Panc1 (cell line): ENCODE measurements at regions not wholly inside any gene's neighbourhood (a gene's known extent, or its start where the extent isn't known, plus 50 kb on each side); places are given as distances from the start of the nearest gene placed in this dataset.

Experiments used
- ATAC-seq: fragments of 200-7000 bp; cut with Tn5 transposase; 2 replicates; pipeline ENCODE4 v1.9.1; 2020; ENCODE audit warnings: mild to moderate bottlenecking, moderate library complexity
- BruUV-seq: library from RNA; stranded (reverse); fragments of 400-500 nt; replicated peaks from 2 replicates; lab custom pipeline; 2021; lab: Mats Ljungman, UMichigan
- CTCF ChIA-PET: fragments of 300-600 bp; sonication (Branson Sonifier 250); formaldehyde crosslinking; loops from one replicate; lab custom pipeline; 2022; ENCODE audit warnings: antibody characterized with exemption; lab: Charles Lee
- POLR2A ChIA-PET: fragments of 300-600 bp; sonication (Branson Sonifier 250); formaldehyde crosslinking; loops from one replicate; lab custom pipeline; 2022; ENCODE audit warnings: antibody characterized with exemption; lab: Charles Lee
- DNase-seq: peaks from one replicate; pipeline ENCODE4 v3.0.0-alpha.2; 2010; ENCODE audit warnings: low read depth, low spot score
- H3K27ac ChIP-seq: 2 replicates; pipeline ENCODE4 v1.5.1; 2011; ENCODE audit warnings: mild to moderate bottlenecking, low read length, inconsistent platforms
- H3K27me3 ChIP-seq: fragments of 200-500 bp; sonication (Bioruptor generic); 2 replicates; pipeline ENCODE4 v1.6.0; 2014; ENCODE audit warnings: low read length, inconsistent platforms; ENCODE audit not compliant: control insufficient read depth, insufficient read depth
- H3K36me3 ChIP-seq: fragments of 200-500 bp; sonication (Bioruptor generic); 2 replicates; pipeline ENCODE4 v1.5.1; 2014; ENCODE audit warnings: inconsistent platforms, mild to moderate bottlenecking, low read length, moderate library complexity; ENCODE audit not compliant: control insufficient read depth, insufficient read depth
- H3K4me1 ChIP-seq: 2 replicates; pipeline ENCODE4 v1.5.1; 2011; ENCODE audit warnings: inconsistent platforms, mild to moderate bottlenecking, low read length, moderate library complexity; ENCODE audit not compliant: control insufficient read depth, insufficient read depth
- H3K4me3 ChIP-seq, 2 experiments: 2 replicates each; pipeline ENCODE4 v1.5.1; 2011 to 2012; ENCODE audit warnings: low read depth in 2 of 2, low read length in 2 of 2, mild to moderate bottlenecking in 2 of 2, inconsistent platforms in 1 of 2, moderate library complexity in 1 of 2
- H3K9me3 ChIP-seq: fragments of 200-500 bp; sonication (Bioruptor generic); 2 replicates; pipeline ENCODE4 v1.5.1; 2014; ENCODE audit warnings: low read depth, mild to moderate bottlenecking, inconsistent platforms, low read length, moderate library complexity; ENCODE audit not compliant: control insufficient read depth, insufficient read depth
- POLR2AphosphoS5 ChIP-seq: IDR thresholded peaks from 2 replicates; pipeline ENCODE4 v1.6.1; 2012; ENCODE audit warnings: mild to moderate bottlenecking, low read depth, low read length, moderate library complexity
- SIN3A ChIP-seq: IDR thresholded peaks from 2 replicates; pipeline ENCODE4 v1.6.1; 2012; ENCODE audit warnings: low read depth, mild to moderate bottlenecking, low read length, moderate library complexity, borderline replicate concordance; ENCODE audit not compliant: insufficient read depth
- TCF7L2 ChIP-seq: IDR thresholded peaks from 2 replicates; pipeline ENCODE4 v1.6.1; 2011; ENCODE audit warnings: mild to moderate bottlenecking, low read depth, low read length, inconsistent platforms
- in situ Hi-C: cut with HindIII; loops from 2 replicates; pipeline ENCODE4 v1.10.0; 2016; ENCODE audit warnings: low sequenced_read_pairs, low pct_unique_long_range_greater_than_20kb
- intact Hi-C: fragments of 100-400 bp; cut with micrococcal nuclease; formaldehyde crosslinking; loops from one replicate; pipeline ENCODE4 v1.10.0; 2022; ENCODE audit not compliant: unreplicated experiment
- TF ChIP-seq, protein P1 (sequence below), 2 experiments: IDR thresholded peaks; 2 replicates each; pipeline ENCODE4 v1.6.1; 2011 to 2012; ENCODE audit warnings: low read depth in 2 of 2, control low read depth in 1 of 2, low read length in 1 of 2, mild to moderate bottlenecking in 1 of 2, moderate library complexity in 1 of 2; ENCODE audit not compliant: insufficient read depth in 1 of 2
- TF ChIP-seq, protein P2 (sequence below): fragments of 450-650 bp; IDR thresholded peaks from 2 replicates; pipeline ENCODE4 v1.5.1; 2017; ENCODE audit warnings: mild to moderate bottlenecking

DNA sequence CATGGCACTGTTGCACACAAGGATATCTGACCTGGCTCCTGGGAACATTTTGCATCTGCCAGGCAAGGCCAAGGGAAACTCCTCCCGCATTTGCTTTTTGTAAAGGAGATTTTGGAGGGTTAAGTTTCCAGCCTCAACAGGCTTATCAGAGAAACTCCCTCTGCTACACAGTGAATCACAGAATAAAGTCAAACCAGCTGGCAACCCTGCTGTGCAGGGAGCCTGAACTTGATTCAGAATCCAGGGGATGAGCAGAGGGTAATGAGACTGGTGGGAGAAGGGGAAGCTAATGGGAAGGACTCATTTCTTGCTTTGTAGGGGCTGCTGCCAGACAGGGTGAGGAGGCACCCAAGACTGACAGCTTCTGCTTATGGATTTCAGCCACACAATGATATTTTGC lies 185.3 kb upstream of the ISX start:
- Histone ChIP-seq H3K27me3 (no peaks in the 10 kb centered on the region), H3K27ac (no peak overlapping the region), H3K4me3 (no peak overlapping the region), H3K9me3 (no peaks in the 10 kb centered on the region), H3K4me1 (no peaks in the 10 kb centered on the region), H3K36me3 (no peaks in the 10 kb centered on the region)
- POLR2A ChIA-PET, result no interaction called here
- ATAC-seq (no peak), DNase-seq (no peak)
- in situ Hi-C loops (no loop called here), intact Hi-C loops (no loop called here)
- BruUV-seq, result no TSS peak
- TF ChIP-seq POLR2AphosphoS5 (no peak), TCF7L2 (no peak), SIN3A (no peak)
- TF ChIP-seq, protein P1, sequence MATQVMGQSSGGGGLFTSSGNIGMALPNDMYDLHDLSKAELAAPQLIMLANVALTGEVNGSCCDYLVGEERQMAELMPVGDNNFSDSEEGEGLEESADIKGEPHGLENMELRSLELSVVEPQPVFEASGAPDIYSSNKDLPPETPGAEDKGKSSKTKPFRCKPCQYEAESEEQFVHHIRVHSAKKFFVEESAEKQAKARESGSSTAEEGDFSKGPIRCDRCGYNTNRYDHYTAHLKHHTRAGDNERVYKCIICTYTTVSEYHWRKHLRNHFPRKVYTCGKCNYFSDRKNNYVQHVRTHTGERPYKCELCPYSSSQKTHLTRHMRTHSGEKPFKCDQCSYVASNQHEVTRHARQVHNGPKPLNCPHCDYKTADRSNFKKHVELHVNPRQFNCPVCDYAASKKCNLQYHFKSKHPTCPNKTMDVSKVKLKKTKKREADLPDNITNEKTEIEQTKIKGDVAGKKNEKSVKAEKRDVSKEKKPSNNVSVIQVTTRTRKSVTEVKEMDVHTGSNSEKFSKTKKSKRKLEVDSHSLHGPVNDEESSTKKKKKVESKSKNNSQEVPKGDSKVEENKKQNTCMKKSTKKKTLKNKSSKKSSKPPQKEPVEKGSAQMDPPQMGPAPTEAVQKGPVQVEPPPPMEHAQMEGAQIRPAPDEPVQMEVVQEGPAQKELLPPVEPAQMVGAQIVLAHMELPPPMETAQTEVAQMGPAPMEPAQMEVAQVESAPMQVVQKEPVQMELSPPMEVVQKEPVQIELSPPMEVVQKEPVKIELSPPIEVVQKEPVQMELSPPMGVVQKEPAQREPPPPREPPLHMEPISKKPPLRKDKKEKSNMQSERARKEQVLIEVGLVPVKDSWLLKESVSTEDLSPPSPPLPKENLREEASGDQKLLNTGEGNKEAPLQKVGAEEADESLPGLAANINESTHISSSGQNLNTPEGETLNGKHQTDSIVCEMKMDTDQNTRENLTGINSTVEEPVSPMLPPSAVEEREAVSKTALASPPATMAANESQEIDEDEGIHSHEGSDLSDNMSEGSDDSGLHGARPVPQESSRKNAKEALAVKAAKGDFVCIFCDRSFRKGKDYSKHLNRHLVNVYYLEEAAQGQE (IDR thresholded peaks at IDR 0.05; ENCODE audit: insufficient read depth in 1 of 2, low read depth in 2 of 2, low read length in 1 of 2), result no peak
- TF ChIP-seq, protein P2, sequence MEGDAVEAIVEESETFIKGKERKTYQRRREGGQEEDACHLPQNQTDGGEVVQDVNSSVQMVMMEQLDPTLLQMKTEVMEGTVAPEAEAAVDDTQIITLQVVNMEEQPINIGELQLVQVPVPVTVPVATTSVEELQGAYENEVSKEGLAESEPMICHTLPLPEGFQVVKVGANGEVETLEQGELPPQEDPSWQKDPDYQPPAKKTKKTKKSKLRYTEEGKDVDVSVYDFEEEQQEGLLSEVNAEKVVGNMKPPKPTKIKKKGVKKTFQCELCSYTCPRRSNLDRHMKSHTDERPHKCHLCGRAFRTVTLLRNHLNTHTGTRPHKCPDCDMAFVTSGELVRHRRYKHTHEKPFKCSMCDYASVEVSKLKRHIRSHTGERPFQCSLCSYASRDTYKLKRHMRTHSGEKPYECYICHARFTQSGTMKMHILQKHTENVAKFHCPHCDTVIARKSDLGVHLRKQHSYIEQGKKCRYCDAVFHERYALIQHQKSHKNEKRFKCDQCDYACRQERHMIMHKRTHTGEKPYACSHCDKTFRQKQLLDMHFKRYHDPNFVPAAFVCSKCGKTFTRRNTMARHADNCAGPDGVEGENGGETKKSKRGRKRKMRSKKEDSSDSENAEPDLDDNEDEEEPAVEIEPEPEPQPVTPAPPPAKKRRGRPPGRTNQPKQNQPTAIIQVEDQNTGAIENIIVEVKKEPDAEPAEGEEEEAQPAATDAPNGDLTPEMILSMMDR, result no peak
- CTCF ChIA-PET, result no interaction called here

DNA sequence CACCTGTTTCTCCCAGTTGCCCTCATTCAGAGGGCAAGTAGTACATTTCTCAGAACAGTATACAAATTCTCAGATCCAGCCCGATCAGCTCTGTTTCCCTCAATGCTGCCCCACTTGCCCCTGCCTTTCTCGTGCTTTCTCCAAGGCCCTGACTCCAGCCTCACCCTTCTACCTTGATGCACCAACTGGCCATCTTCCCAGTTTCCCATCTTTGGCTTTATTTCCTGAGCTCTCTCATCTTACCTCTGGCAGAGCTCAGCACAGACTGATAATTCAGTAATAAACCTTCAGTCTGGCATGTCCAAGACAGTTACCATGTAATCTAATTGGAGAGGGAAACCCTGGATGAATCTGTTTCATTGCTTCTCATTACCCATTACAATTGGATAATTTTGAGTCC lies 184.5 kb upstream of the ISX start:
- in situ Hi-C loops, result no loop called here
- no TSS peak for BruUV-seq

More for the DNA sequence above, 184.5 kb upstream of the ISX start:
- Histone ChIP-seq H3K4me3 (no peak overlapping the region), H3K27me3 (no peaks in the 10 kb centered on the region), H3K4me1 (no peaks in the 10 kb centered on the region), H3K9me3 (no peaks in the 10 kb centered on the region), H3K27ac (no peak overlapping the region), H3K36me3 (no peaks in the 10 kb centered on the region)
- DNase-seq (no peak), ATAC-seq (no peak)
- no peak for TF ChIP-seq TCF7L2
- TF ChIP-seq SIN3A, result no peak
- TF ChIP-seq, protein P1 (IDR thresholded peaks at IDR 0.05; ENCODE audit: insufficient read depth in 1 of 2, low read depth in 2 of 2, low read length in 1 of 2), result no peak
- TF ChIP-seq, protein P2, result no peak
- no peak for TF ChIP-seq POLR2AphosphoS5
- ChIA-PET POLR2A (no interaction called here), CTCF (no interaction called here)
- intact Hi-C loops, result no loop called here
